Heart right ventricle (tissue), 16 donors: ENCODE measurements at regions not wholly inside any gene's neighbourhood (a gene's known extent, or its start where the extent isn't known, plus 50 kb on each side); places are given as distances from the start of the nearest gene placed in this dataset.
"Not testable (repeated sequence)": the region's sequence is repeated elsewhere in the genome, so short reads cannot be mapped to it uniquely, and the experiment has no call there.

ENCODE experiments used
- ATAC-seq, 8 donors: fragments of 200-7000 bp; cut with Tn5 transposase; one replicate each; pipeline ENCODE4 v1.9.1; 2020; ENCODE audit warnings: mild to moderate bottlenecking in 8 of 8, moderate library complexity in 8 of 8, moderate number of reproducible peaks in 1 of 8
- DNase-seq, 2 donors: peaks; one replicate each; pipeline ENCODE4 v3.0.0-alpha.2; 2020
- H3K27ac ChIP-seq, 10 donors: fragments of 200-600 bp; sonication (generic) in 2 of 10; one replicate each; pipeline versions ENCODE4 v1.5.0 to v1.8.0; 2020 to 2022; ENCODE audit warnings: mild to moderate bottlenecking in 3 of 10
- H3K27me3 ChIP-seq, 7 donors: fragments of 200-600 bp; one replicate each; pipeline ENCODE4 v1.8.0; 2021 to 2022; ENCODE audit warnings: mild to moderate bottlenecking in 2 of 7
- H3K36me3 ChIP-seq, 9 donors: fragments of 200-600 bp; sonication (generic) in 1 of 9; one replicate each; pipeline versions ENCODE4 v1.5.0 to v1.8.0; 2020 to 2022; ENCODE audit warnings: mild to moderate bottlenecking in 2 of 9
- H3K4me1 ChIP-seq, 9 donors: fragments of 200-600 bp; sonication (generic) in 1 of 9; one replicate each; pipeline versions ENCODE4 v1.5.0 to v1.8.0; 2020 to 2022; ENCODE audit warnings: mild to moderate bottlenecking in 4 of 9
- H3K4me3 ChIP-seq, 10 donors: fragments of 200-600 bp; sonication (generic) in 2 of 10; one replicate each; pipeline versions ENCODE4 v1.5.0 to v1.8.0; 2020 to 2022; ENCODE audit warnings: mild to moderate bottlenecking in 7 of 10, moderate library complexity in 2 of 10
- H3K9me3 ChIP-seq, 11 donors: fragments of 200-600 bp in 10 of 11; sonication (generic) in 2 of 11; one replicate each; pipeline versions ENCODE4 v1.5.0 to v1.8.0; 2013 to 2022; ENCODE audit warnings: mild to moderate bottlenecking in 2 of 11, control low read depth in 1 of 11, moderate library complexity in 1 of 11
- CTCF ChIP-seq, 9 donors: fragments of 200-600 bp; sonication (generic) in 2 of 9; IDR thresholded peaks; one replicate each; pipeline versions ENCODE4 v1.5.0 to v1.8.0; 2021 to 2022; ENCODE audit warnings: antibody characterized with exemption in 9 of 9, mild to moderate bottlenecking in 5 of 9, moderate library complexity in 1 of 9
- WGBS, 2 donors: extraction: QIAGEN DNeasy Blood & Tissue Kit; methylation state at CpG; one replicate each; pipeline ENCODE4 v1.1.7; 2013; ENCODE audit warnings: inconsistent platforms in 1 of 2; 5-methylcytosine and 5-hydroxymethylcytosine counted together
- intact Hi-C, 10 donors: fragments of 100-400 bp; cut with DNase I; formaldehyde crosslinking; loops; one replicate each; pipeline versions ENCODE4 v1.11.1 to v1.14.2; 2022
- donor health status: Arrhythmogenic right ventricular cardiomyopathy.
- donor health status: ischemic (EF 13 %, LVEDD 7.1; RV severe dilation, severe dysfunction).
- donor health status: healthy with polysubstance abuse.
- donor health status: DM: no; HTN: yes; CAD: no.
- donor health status: DM: no; HTN: no; CAD: no.
- donor health status: ischemic (EF 25% LVEDD 6.9; RV normal size, moderate dysfunction).
- donor health status: ischemic (EF 25% LVEDD 5.7; RV mildly dilated, moderate dysfunction).
- donor health status: healthy.
- donor health status: DM: yes; HTN: yes; CAD: no.
- donor health status: Ischemic cardiomyopathy.
- donor health status: ischemic (EF 35%, LVEDD 5.7; RV mildly dilated, moderate dysfunction).
- donor health status: nonischemic (EF 11% LVEDD 7.7; RV severe dilation, severe dysfunction).
- donor health status: DM: yes; HTN: yes; CAD: no.
- donor health status: PGD.
- donor health status: ischemic (EF 29% LVEDD 5.4; RV normal size, mild dysfunction).
- donor health status: nonischemic (EF 23%, LVEDD 6.1; RV moderate dilation, normal function).

- DNase-seq (no peak), ATAC-seq (no peak)
- intact Hi-C loops: no loop called here
- Histone ChIP-seq H3K9me3 (peaks cover 0 to 2% (median 0%) of the 10 kb centered on the region in 11 donors), H3K27ac (no peak overlapping the region), H3K4me3 (no peak overlapping the region), H3K36me3 (no peaks in the 10 kb centered on the region), H3K4me1 (no peaks in the 10 kb centered on the region), H3K27me3 (no peaks in the 10 kb centered on the region)
- TF ChIP-seq CTCF (IDR thresholded peaks at IDR 0.05): no peak
- 82 to 92% methylated on average over 2 of the region's 2 CpGs for WGBS, 2 donors
These were observed 154.9 kb upstream of the GJE1 start for GRCh38 chr6:141977782-141978181.

GRCh38 chr6:141976994-141977393, 155.7 kb upstream of the GJE1 start:
- WGBS, 2 donors: 62 to 67% methylated on average over 1 of the region's 1 CpG
- H3K36me3 ChIP-seq: no peaks in the 10 kb centered on the region
- no peak for DNase-seq
- H3K9me3 ChIP-seq: peaks cover 0 to 2% (median 0%) of the 10 kb centered on the region in 11 donors
- ATAC-seq: no peak
- no peaks in the 10 kb centered on the region for H3K27me3 ChIP-seq
- TF ChIP-seq CTCF (IDR thresholded peaks at IDR 0.05): no peak
- H3K4me3 ChIP-seq: no peak overlapping the region
- H3K4me1 ChIP-seq: no peaks in the 10 kb centered on the region
- intact Hi-C loops: no loop called here
- H3K27ac ChIP-seq: no peak overlapping the region

- ATAC-seq, H3K9me3 ChIP-seq, DNase-seq, intact Hi-C loops, H3K27ac ChIP-seq, H3K4me1 ChIP-seq, H3K4me3 ChIP-seq, H3K27me3 ChIP-seq, H3K36me3 ChIP-seq: not testable (repeated sequence)
- 84 to 86% methylated on average over 19 of the region's 19 CpGs for WGBS, 2 donors
These were observed 162.8 kb upstream of the GJE1 start for GRCh38 chr6:141969768-141970415.

- no peaks in the 10 kb centered on the region for H3K27me3 ChIP-seq
- no peak overlapping the region for H3K27ac ChIP-seq
- H3K4me1 ChIP-seq: no peaks in the 10 kb centered on the region
- no peak for TF ChIP-seq CTCF (IDR thresholded peaks at IDR 0.05)
- no peak overlapping the region for H3K4me3 ChIP-seq
- H3K9me3 ChIP-seq: no peaks in the 10 kb centered on the region
- ATAC-seq (no peak), DNase-seq (no peak)
- 90% methylated on average over 7 of the region's 7 CpGs for WGBS, 2 donors
- intact Hi-C loops: no loop called here
- no peaks in the 10 kb centered on the region for H3K36me3 ChIP-seq
These were observed 163.5 kb upstream of the GJE1 start for GRCh38 chr6:141969201-141969600.

- no peak for TF ChIP-seq CTCF (IDR thresholded peaks at IDR 0.05)
- intact Hi-C loops: no loop called here
- Histone ChIP-seq H3K27me3 (no peaks in the 10 kb centered on the region), H3K4me3 (no peak overlapping the region), H3K27ac (no peak overlapping the region), H3K36me3 (no peaks in the 10 kb centered on the region), H3K9me3 (no peaks in the 10 kb centered on the region), H3K4me1 (no peaks in the 10 kb centered on the region)
- ATAC-seq (no peak), DNase-seq (no peak)
- WGBS, 2 donors: 47 to 56% methylated on average over 3 of the region's 3 CpGs
These were observed 164.1 kb upstream of the GJE1 start for GRCh38 chr6:141968632-141969031.
